Ascending aorta (tissue), 2 donors: ENCODE measurements at regions not wholly inside any gene's neighbourhood (a gene's known extent, or its start where the extent isn't known, plus 50 kb on each side); places are given as distances from the start of the nearest gene placed in this dataset.

Experiments used
- DNase-seq, 2 donors: peaks; one replicate each; pipeline ENCODE4 v3.0.0-alpha.2; 2019; ENCODE audit warnings: low spot score in 2 of 2
- H3K27ac ChIP-seq, 2 donors: fragments of 200-600 bp; sonication (generic); one replicate each; pipeline ENCODE4 v1.5.1; 2016 to 2017; ENCODE audit warnings: mild to moderate bottlenecking in 1 of 2
- H3K27me3 ChIP-seq: fragments of 200-600 bp; sonication (generic); one replicate; pipeline ENCODE4 v1.5.1; 2017
- H3K36me3 ChIP-seq, 2 donors: fragments of 200-600 bp; sonication (generic); one replicate each; pipeline ENCODE4 v1.5.1; 2016
- H3K4me1 ChIP-seq, 2 donors: fragments of 200-600 bp; sonication (generic); one replicate each; pipeline ENCODE4 v1.5.1; 2016 to 2017; ENCODE audit warnings: mild to moderate bottlenecking in 1 of 2
- H3K4me3 ChIP-seq, 2 donors: fragments of 200-600 bp; sonication (generic); one replicate each; pipeline ENCODE4 v1.5.1; 2016 to 2017; ENCODE audit warnings: mild to moderate bottlenecking in 1 of 2
- H3K9me3 ChIP-seq, 2 donors: fragments of 200-600 bp; sonication (generic); one replicate each; pipeline ENCODE4 v1.5.1; 2016
- CTCF ChIP-seq, 3 experiments: fragments of 200-600 bp in 2 of 3; fragments of 450-650 bp in 1 of 3; sonication (generic) in 2 of 3; IDR thresholded peaks; one replicate each; pipeline ENCODE4 v1.5.1; 2016 to 2019; ENCODE audit warnings: antibody characterized with exemption in 3 of 3, mild to moderate bottlenecking in 1 of 3, moderate library complexity in 1 of 3
- intact Hi-C: fragments of 100-400 bp; cut with DNase I; formaldehyde crosslinking; loops from one replicate; pipeline ENCODE4 v1.15.1; 2023

DNA sequence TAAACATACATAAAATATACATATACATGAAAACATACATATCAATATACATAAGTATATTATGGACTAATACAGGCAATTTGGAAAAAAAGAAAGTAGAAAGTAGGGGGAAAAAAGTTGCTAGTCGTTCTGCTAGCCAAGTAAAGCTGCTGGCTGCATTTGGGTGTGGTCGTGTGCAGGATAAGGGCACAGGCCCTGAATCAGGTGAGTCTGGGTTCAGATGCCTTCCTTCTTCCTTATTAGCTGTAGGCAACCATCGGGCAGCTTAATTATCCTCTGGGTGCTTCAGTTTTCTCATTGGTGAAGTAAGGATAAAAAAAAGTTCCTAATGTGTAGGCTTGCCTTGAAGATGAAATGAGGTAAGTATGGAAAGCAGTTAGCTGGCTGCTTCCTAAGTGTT, 59.2 kb upstream of the SPRY4 start:
- H3K27me3 ChIP-seq = no peaks in the 10 kb centered on the region
- H3K4me3 ChIP-seq = no peak overlapping the region
- H3K4me1 ChIP-seq = no peaks in the 10 kb centered on the region
- no peaks in the 10 kb centered on the region for H3K9me3 ChIP-seq
- intact Hi-C loops = no loop called here
- no peak overlapping the region for H3K27ac ChIP-seq
- no peak for DNase-seq
- TF ChIP-seq CTCF (IDR thresholded peaks at IDR 0.05) = no peak
- H3K36me3 ChIP-seq = no peaks in the 10 kb centered on the region

- intact Hi-C loops = no loop called here
- no peaks in the 10 kb centered on the region for H3K9me3 ChIP-seq
- no peak for TF ChIP-seq CTCF (IDR thresholded peaks at IDR 0.05)
- H3K27me3 ChIP-seq = no peaks in the 10 kb centered on the region
- no peak for DNase-seq
- no peak overlapping the region for H3K27ac ChIP-seq
- H3K4me3 ChIP-seq = no peak overlapping the region
- H3K4me1 ChIP-seq = no peaks in the 10 kb centered on the region
- H3K36me3 ChIP-seq = no peaks in the 10 kb centered on the region
These were observed 57.4 kb upstream of the SPRY4 start for GRCh38 chr5:142382186-142382585.

DNA sequence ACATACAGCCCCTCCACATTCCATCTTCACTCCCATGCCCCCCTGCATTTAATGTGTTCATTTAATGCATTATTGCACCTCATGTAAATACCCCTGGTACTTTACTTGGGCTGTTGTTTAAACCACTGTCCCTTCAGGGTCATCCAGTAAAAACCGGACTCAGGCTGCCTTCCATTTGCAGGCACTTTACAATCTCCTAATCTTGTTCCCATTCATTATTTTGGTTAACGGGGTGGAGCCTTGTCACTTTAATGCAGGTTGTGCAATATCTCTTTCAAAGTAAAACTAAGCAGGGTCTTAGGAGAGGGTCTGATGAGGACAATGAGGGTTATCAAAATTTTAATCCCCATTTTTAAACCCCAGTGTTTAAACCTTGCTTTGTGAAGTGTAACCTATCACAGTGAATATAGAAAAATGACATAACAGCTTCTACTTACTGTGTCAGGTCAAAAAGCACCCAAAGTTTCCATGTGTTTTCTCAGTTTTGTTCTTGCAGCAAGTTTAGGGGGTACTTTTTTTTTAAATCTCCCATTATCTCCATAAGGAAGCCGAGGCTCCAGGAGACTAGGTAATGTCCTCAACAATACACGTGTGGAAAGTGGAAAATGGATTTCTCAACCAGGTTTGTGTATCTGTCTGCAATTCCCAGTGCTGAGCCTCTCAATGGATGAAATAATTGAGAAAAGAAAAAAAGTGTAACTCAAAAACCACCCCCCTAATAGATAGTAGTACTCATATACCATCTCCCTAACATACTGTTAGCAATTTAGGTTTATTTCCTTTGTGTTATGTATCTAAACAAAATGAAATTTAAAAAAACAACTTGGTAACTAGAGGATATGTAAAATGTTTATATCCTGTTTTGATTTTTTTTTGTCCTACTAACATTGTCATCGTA, 54.2 kb upstream of the SPRY4 start:
- Histone ChIP-seq H3K4me3 (no peak overlapping the region), H3K27ac (no peak overlapping the region), H3K27me3 (no peaks in the 10 kb centered on the region), H3K9me3 (no peaks in the 10 kb centered on the region), H3K4me1 (no peaks in the 10 kb centered on the region), H3K36me3 (no peaks in the 10 kb centered on the region)
- no peak for DNase-seq
- TF ChIP-seq CTCF (IDR thresholded peaks at IDR 0.05) = no peak
- intact Hi-C loops = no loop called here

- H3K9me3 ChIP-seq = no peaks in the 10 kb centered on the region
- no peak overlapping the region for H3K27ac ChIP-seq
- H3K27me3 ChIP-seq = no peaks in the 10 kb centered on the region
- no peaks in the 10 kb centered on the region for H3K4me1 ChIP-seq
- no peak for TF ChIP-seq CTCF (IDR thresholded peaks at IDR 0.05)
- no peak for DNase-seq
- no peaks in the 10 kb centered on the region for H3K36me3 ChIP-seq
- no peak overlapping the region for H3K4me3 ChIP-seq
- intact Hi-C loops = no loop called here
These were observed 51.2 kb upstream of the SPRY4 start for GRCh38 chr5:142375944-142376411.
